MM.1S (cell line): ENCODE measurements at regions not wholly inside any gene's neighbourhood (a gene's known extent, or its start where the extent isn't known, plus 50 kb on each side); places are given as distances from the start of the nearest gene placed in this dataset.

Source experiments
- DNase-seq: peaks from one replicate; pipeline ENCODE4 v3.0.0-alpha.2; 2015
- H2AFZ ChIP-seq: fragments of 300-600 bp; sonication (generic); 2 replicates; pipeline ENCODE4 v1.6.0; 2016; ENCODE audit warnings: antibody characterized with exemption, low read length
- H3F3A ChIP-seq: fragments of 300-600 bp; sonication (generic); 2 replicates; pipeline ENCODE4 v1.6.1; 2016; ENCODE audit warnings: mild to moderate bottlenecking, antibody characterized with exemption, low read length, moderate library complexity, mixed read lengths; ENCODE audit not compliant: insufficient read depth
- H3K27ac ChIP-seq: fragments of 300-600 bp; sonication (generic); 2 replicates; pipeline ENCODE4 v1.5.1; 2016; ENCODE audit warnings: mild to moderate bottlenecking, low read length
- H3K27me3 ChIP-seq: fragments of 300-600 bp; sonication (generic); replicated peaks from 2 replicates; pipeline ENCODE4 v1.6.0; 2016; ENCODE audit warnings: low read length; ENCODE audit not compliant: insufficient read depth
- H3K36me3 ChIP-seq: fragments of 300-600 bp; sonication (generic); replicated peaks from 2 replicates; pipeline ENCODE4 v1.6.1; 2016; ENCODE audit warnings: mild to moderate bottlenecking, low read length, mixed read lengths; ENCODE audit not compliant: insufficient read depth
- H3K4me1 ChIP-seq: fragments of 300-600 bp; sonication (generic); 2 replicates; pipeline ENCODE4 v1.6.1; 2016; ENCODE audit warnings: low read length, mixed read lengths
- H3K4me2 ChIP-seq: fragments of 300-600 bp; sonication (generic); 2 replicates; pipeline ENCODE4 v1.6.0; 2016; ENCODE audit warnings: low read depth, low read length
- H3K4me3 ChIP-seq: fragments of 300-600 bp; sonication (generic); 2 replicates; pipeline ENCODE4 v1.5.1; 2016; ENCODE audit warnings: low read length, mixed read lengths
- H3K79me2 ChIP-seq: fragments of 300-600 bp; sonication (generic); 2 replicates; pipeline ENCODE4 v1.6.1; 2016; ENCODE audit warnings: mixed run types, low read length, mixed read lengths
- H3K9ac ChIP-seq: fragments of 300-600 bp; sonication (generic); 2 replicates; pipeline ENCODE4 v1.6.1; 2016; ENCODE audit warnings: low read length, mixed read lengths
- H3K9me2 ChIP-seq: fragments of 300-600 bp; sonication (generic); replicated peaks from 2 replicates; pipeline ENCODE4 v1.6.1; 2016; ENCODE audit warnings: mild to moderate bottlenecking, low read length, mixed read lengths; ENCODE audit not compliant: insufficient read depth
- H3K9me3 ChIP-seq: fragments of 300-600 bp; sonication (generic); replicated peaks from 2 replicates; pipeline ENCODE4 v1.6.1; 2016; ENCODE audit warnings: mild to moderate bottlenecking, low read length, mixed read lengths; ENCODE audit not compliant: insufficient read depth
- H4K20me1 ChIP-seq: fragments of 300-600 bp; sonication (generic); 2 replicates; pipeline ENCODE4 v1.6.1; 2016; ENCODE audit warnings: mild to moderate bottlenecking, low read length, moderate library complexity, mixed read lengths; ENCODE audit not compliant: insufficient read depth
- CTCF ChIP-seq: fragments of 300-600 bp; sonication (generic); IDR thresholded peaks from 2 replicates; pipeline ENCODE4 v1.5.1; 2016; ENCODE audit warnings: antibody characterized with exemption, low read length, mixed read lengths
- EZH2 ChIP-seq: fragments of 300-600 bp; sonication (generic); optimal IDR thresholded peaks from 2 replicates; pipeline ENCODE3; 2017; ENCODE audit warnings: low read depth, mild to moderate bottlenecking, antibody characterized with exemption, low read length, mixed read lengths
- EZH2phosphoT487 ChIP-seq: fragments of 300-600 bp; sonication (generic); IDR thresholded peaks from 2 replicates; pipeline ENCODE4 v1.6.1; 2018; ENCODE audit warnings: antibody characterized with exemption, low read length

- Histone ChIP-seq H3K27ac (no peak overlapping the region), H3K79me2 (no peaks in the 10 kb centered on the region), H3K4me2 (no peak overlapping the region), H3F3A (no peaks in the 10 kb centered on the region), H2AFZ (no peak overlapping the region), H3K36me3 (no peaks in the 10 kb centered on the region), H4K20me1 (no peaks in the 10 kb centered on the region), H3K9ac (no peak overlapping the region), H3K4me1 (no peaks in the 10 kb centered on the region), H3K9me3 (no peaks in the 10 kb centered on the region), H3K9me2 (no peaks in the 10 kb centered on the region), H3K4me3 (no peak overlapping the region), H3K27me3 (no peaks in the 10 kb centered on the region)
- DNase-seq, result no peak
- TF ChIP-seq EZH2phosphoT487 (no peak), EZH2 (no peak), CTCF (no peak)
Measured at GRCh38 chrX:6372981-6373380, 144.3 kb upstream of the NLGN4X start.

GRCh38 chrX:6371353-6371752 lies 142.7 kb upstream of the NLGN4X start:
- no peaks in the 10 kb centered on the region for H3K79me2 ChIP-seq
- H3K4me3 ChIP-seq, result no peak overlapping the region
- no peaks in the 10 kb centered on the region for H4K20me1 ChIP-seq
- H3K36me3 ChIP-seq, result no peaks in the 10 kb centered on the region
- no peak overlapping the region for H3K9ac ChIP-seq
- no peaks in the 10 kb centered on the region for H3K27me3 ChIP-seq
- H2AFZ ChIP-seq, result no peak overlapping the region
- DNase-seq, result no peak
- H3K4me2 ChIP-seq, result no peak overlapping the region
- no peaks in the 10 kb centered on the region for H3K9me3 ChIP-seq
- H3K9me2 ChIP-seq, result no peaks in the 10 kb centered on the region
- TF ChIP-seq EZH2 (no peak), EZH2phosphoT487 (no peak), CTCF (no peak)
- no peaks in the 10 kb centered on the region for H3K4me1 ChIP-seq
- H3F3A ChIP-seq, result no peaks in the 10 kb centered on the region
- H3K27ac ChIP-seq, result no peak overlapping the region

GRCh38 chrX:6363188-6363587 lies 134.5 kb upstream of the NLGN4X start:
- no peak overlapping the region for H3K4me3 ChIP-seq
- H3K79me2 ChIP-seq, result no peaks in the 10 kb centered on the region
- no peaks in the 10 kb centered on the region for H3K27me3 ChIP-seq
- H4K20me1 ChIP-seq, result no peaks in the 10 kb centered on the region
- H3K9ac ChIP-seq, result no peak overlapping the region
- no peak overlapping the region for H3K4me2 ChIP-seq
- no peak for TF ChIP-seq CTCF
- TF ChIP-seq EZH2, result no peak
- TF ChIP-seq EZH2phosphoT487, result no peak
- DNase-seq, result no peak
- no peak overlapping the region for H2AFZ ChIP-seq
- no peaks in the 10 kb centered on the region for H3K36me3 ChIP-seq
- no peaks in the 10 kb centered on the region for H3K4me1 ChIP-seq
- H3F3A ChIP-seq, result no peaks in the 10 kb centered on the region
- no peaks in the 10 kb centered on the region for H3K9me2 ChIP-seq
- no peak overlapping the region for H3K27ac ChIP-seq
- no peaks in the 10 kb centered on the region for H3K9me3 ChIP-seq
